PC-3 (cell line): ENCODE measurements at regions not wholly inside any gene's neighbourhood (a gene's known extent, or its start where the extent isn't known, plus 50 kb on each side); places are given as distances from the start of the nearest gene placed in this dataset.

Experiments used
- EZH2phosphoT487 ChIP-seq: fragments of 300-600 bp; sonication (generic); IDR thresholded peaks from 2 replicates; pipeline ENCODE4 v1.6.1; 2018; ENCODE audit warnings: mild to moderate bottlenecking, antibody characterized with exemption, low read length, borderline replicate concordance
- TF ChIP-seq, protein P1 (sequence below): fragments of 300-600 bp; sonication (generic); conservative IDR thresholded peaks from 2 replicates; pipeline ENCODE4 v1.5.1; 2017; ENCODE audit warnings: antibody characterized with exemption, low read depth, mild to moderate bottlenecking, low read length

DNA sequence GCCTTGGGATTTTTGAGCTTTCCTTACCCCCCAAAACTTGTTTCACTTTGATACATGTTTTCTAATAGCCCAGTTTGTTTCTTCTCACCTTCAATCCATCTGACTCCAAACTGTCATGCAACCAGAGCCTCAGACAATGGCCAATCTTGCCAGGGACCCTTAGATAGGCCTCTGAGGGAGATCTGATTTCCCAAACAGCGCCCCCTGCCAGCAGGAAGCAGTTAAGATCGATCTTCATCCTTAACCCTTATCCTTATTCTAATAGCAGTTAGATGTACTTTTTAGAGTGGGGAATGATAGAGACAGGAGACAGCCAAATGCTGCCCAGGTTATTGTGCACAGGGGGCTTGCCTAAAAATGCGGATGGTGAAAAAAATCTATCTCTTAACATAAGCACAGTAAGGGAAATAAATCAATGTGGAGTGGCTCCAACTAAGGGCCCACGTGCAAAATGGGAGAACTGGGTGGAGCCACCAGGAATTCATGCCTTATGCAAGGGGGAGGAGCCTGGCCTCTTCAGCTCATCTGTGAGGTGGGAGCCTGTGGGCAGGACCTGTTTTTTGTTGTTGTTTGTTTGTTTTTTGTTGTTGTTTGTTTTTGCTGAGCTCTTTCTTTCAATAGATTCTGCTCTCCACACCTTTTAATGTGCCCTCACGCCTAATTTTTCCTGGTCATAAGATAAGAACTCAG lies 833.6 kb upstream of the AGA start:
- TF ChIP-seq, protein P1, sequence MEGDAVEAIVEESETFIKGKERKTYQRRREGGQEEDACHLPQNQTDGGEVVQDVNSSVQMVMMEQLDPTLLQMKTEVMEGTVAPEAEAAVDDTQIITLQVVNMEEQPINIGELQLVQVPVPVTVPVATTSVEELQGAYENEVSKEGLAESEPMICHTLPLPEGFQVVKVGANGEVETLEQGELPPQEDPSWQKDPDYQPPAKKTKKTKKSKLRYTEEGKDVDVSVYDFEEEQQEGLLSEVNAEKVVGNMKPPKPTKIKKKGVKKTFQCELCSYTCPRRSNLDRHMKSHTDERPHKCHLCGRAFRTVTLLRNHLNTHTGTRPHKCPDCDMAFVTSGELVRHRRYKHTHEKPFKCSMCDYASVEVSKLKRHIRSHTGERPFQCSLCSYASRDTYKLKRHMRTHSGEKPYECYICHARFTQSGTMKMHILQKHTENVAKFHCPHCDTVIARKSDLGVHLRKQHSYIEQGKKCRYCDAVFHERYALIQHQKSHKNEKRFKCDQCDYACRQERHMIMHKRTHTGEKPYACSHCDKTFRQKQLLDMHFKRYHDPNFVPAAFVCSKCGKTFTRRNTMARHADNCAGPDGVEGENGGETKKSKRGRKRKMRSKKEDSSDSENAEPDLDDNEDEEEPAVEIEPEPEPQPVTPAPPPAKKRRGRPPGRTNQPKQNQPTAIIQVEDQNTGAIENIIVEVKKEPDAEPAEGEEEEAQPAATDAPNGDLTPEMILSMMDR: peak; percentile 44; the same call in 1 of the 2 replicates
- no peak for TF ChIP-seq EZH2phosphoT487
